ENCODE measurements at regions not wholly inside any gene's neighbourhood (a gene's known extent, or its start where the extent isn't known, plus 50 kb on each side); places are given as distances from the start of the nearest gene placed in this dataset.

DNA sequence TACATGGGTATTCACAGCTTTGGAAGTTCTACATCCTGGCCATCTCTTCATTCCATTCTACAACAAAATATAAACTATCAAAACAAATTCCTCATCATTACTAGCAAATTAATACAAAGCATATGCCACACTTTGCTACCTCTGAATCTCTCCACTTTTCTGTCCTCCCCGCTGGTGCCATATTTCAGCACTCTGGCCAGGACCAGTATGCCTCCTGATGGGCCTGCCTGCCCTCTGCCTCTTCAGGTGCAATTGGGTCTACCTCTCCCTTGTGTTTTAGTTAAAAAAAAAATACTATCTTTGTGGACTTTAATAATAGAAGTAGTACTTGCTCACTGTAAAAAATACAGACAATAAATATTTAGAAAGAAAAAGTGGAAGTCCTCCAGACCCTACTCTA is 448.8 kb downstream of the WDR72 start:
- Mint-ChIP-seq H3K27me3 (ENCODE audit: low read depth) (peaks cover 4% of the 10 kb centered on the region), H3K27ac (no peak overlapping the region), H3K9me3 (no peaks in the 10 kb centered on the region), H3K4me3 (no peak overlapping the region), H3K4me1 (no peaks in the 10 kb centered on the region), H3K36me3 (ENCODE audit: low read depth) (no peaks in the 10 kb centered on the region)
- TF ChIP-seq, protein P1, sequence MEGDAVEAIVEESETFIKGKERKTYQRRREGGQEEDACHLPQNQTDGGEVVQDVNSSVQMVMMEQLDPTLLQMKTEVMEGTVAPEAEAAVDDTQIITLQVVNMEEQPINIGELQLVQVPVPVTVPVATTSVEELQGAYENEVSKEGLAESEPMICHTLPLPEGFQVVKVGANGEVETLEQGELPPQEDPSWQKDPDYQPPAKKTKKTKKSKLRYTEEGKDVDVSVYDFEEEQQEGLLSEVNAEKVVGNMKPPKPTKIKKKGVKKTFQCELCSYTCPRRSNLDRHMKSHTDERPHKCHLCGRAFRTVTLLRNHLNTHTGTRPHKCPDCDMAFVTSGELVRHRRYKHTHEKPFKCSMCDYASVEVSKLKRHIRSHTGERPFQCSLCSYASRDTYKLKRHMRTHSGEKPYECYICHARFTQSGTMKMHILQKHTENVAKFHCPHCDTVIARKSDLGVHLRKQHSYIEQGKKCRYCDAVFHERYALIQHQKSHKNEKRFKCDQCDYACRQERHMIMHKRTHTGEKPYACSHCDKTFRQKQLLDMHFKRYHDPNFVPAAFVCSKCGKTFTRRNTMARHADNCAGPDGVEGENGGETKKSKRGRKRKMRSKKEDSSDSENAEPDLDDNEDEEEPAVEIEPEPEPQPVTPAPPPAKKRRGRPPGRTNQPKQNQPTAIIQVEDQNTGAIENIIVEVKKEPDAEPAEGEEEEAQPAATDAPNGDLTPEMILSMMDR (IDR thresholded peaks at IDR 0.05; ENCODE audit: unreplicated experiment in 3 of 3): no peak

DNA sequence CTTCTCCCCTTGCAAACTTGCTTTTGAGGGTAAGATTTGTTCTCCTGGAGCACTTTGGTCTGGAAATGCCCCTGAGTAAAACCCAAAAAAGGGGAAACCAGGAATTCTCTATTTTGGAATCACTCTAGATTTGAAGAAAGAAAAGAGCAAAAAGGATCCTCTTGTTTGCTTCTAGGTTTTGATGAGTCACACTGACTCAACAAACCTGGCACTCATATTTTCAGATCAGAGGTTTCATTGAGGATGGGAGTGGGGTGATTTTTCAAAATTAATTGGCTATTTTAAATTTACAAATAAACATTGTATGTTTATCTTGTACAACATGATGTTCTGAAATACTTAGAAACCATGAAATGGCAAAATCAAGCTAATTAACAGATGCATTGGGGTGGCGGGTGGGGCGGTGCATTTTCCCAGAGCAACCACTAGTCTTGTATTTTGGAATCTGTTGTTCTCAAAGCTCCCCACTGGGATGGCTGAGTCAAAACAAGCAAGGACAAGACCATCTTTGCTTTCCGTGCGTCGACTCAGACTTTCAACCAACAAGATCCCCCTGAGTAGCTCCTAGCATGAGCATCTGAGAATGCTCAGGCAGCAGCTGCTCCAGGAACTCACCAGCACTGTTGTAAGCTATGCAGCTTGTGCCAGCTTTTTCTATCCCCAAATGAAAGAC is 451.4 kb downstream of the WDR72 start:
- peaks cover 4% of the 10 kb centered on the region for H3K9me3 Mint-ChIP-seq
- no peaks in the 10 kb centered on the region for H3K4me1 Mint-ChIP-seq
- H3K4me3 Mint-ChIP-seq: no peak overlapping the region
- TF ChIP-seq, protein P1 (IDR thresholded peaks at IDR 0.05; ENCODE audit: unreplicated experiment in 3 of 3): no peak
- H3K27me3 Mint-ChIP-seq (ENCODE audit: low read depth): peaks cover 4% of the 10 kb centered on the region
- no peak overlapping the region for H3K27ac Mint-ChIP-seq
- H3K36me3 Mint-ChIP-seq (ENCODE audit: low read depth): no peaks in the 10 kb centered on the region

DNA sequence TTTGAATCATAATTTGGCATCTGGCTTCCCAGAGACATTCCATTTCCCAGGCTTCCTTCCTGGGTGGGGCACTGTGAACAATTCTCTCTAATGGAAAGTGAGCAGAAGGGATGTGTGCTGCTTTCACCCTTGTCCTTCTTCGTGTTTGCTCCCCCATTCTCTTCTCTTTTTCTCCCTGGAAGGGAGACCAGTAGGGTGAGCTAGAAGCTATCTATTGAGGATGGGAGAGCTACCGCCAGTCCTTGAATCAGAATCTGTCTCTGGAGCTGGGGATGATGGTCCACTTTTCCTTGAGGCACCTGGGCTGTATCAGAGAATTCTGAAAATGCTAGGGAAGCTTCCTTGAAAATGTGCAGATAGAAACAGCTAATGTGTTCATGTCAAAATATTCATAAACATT is 453.9 kb downstream of the WDR72 start:
- Mint-ChIP-seq H3K9me3 (peaks cover 4% of the 10 kb centered on the region), H3K27ac (no peak overlapping the region), H3K27me3 (ENCODE audit: low read depth) (peaks cover 4% of the 10 kb centered on the region), H3K4me3 (no peak overlapping the region), H3K4me1 (no peaks in the 10 kb centered on the region), H3K36me3 (ENCODE audit: low read depth) (no peaks in the 10 kb centered on the region)
- TF ChIP-seq, protein P1 (IDR thresholded peaks at IDR 0.05; ENCODE audit: unreplicated experiment in 3 of 3): no peak

DNA sequence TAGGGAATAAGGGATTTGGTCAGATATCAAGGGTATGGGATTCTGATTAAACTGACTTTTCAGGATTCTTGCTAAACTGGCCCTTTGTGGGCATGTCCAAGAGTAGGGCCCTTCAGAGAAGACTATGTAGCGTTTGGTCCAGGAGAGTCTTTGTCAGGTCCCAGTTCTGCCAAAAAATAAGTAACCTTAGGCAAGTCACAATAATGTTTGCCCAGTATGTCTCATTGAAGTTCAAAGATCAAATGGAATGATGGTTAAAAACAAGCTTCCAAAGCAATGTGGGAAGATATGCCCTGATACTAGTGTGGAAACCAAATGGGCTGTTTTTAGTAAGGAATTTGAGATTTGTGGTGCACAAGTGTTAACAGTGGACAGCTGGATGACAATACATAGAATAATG is 454.4 kb downstream of the WDR72 start:
- TF ChIP-seq, protein P1 (IDR thresholded peaks at IDR 0.05; ENCODE audit: unreplicated experiment in 3 of 3): no peak
- no peaks in the 10 kb centered on the region for H3K4me1 Mint-ChIP-seq
- H3K27ac Mint-ChIP-seq: no peak overlapping the region
- H3K36me3 Mint-ChIP-seq (ENCODE audit: low read depth): no peaks in the 10 kb centered on the region
- H3K4me3 Mint-ChIP-seq: no peak overlapping the region
- H3K27me3 Mint-ChIP-seq (ENCODE audit: low read depth): peaks cover 3% of the 10 kb centered on the region
- peaks cover 4% of the 10 kb centered on the region for H3K9me3 Mint-ChIP-seq

DNA sequence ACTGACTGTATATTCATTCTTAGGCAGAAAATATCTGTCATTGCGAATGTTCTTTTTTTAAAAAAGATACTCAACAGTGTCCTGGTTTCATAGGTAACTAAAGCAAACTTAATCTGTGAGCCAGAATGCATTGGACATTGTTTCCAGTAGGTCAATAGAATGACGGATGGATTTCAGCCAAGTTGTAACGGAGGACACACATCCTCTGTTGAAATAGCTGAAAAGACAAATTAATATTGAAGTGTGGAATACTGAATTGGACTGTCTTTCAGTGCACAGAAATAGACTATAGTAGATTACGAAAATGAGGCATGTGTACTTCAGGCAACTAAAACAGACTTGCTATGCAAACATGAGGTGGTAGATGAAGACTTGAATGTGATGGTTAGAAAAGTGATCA is 461.6 kb downstream of the WDR72 start:
- TF ChIP-seq, protein P1 (IDR thresholded peaks at IDR 0.05; ENCODE audit: unreplicated experiment in 3 of 3): no peak
- Mint-ChIP-seq H3K4me1 (no peaks in the 10 kb centered on the region), H3K27ac (no peak overlapping the region), H3K4me3 (no peak overlapping the region), H3K9me3 (no peaks in the 10 kb centered on the region), H3K36me3 (ENCODE audit: low read depth) (no peaks in the 10 kb centered on the region), H3K27me3 (ENCODE audit: low read depth) (peaks cover 1% of the 10 kb centered on the region)

DNA sequence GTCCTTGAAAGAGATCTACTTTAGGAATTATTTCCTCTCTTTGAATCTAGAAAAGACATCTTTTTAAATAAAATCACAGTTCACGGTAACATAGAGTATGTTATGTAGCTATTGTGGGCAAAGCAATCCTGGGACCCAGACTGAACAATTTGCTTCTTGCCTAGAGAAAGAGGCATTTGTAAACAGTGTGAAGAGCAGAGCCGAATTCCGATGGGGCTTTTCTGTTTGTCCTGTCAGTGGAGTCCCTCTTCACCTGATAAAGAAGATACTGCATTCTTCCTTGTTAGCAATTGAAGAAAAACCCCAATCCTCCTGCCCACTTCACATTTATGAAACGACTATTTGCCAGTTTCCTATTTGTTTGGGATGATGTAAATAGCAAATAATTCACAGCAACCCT is 462.9 kb downstream of the WDR72 start:
- H3K27me3 Mint-ChIP-seq (ENCODE audit: low read depth): no peaks in the 10 kb centered on the region
- no peaks in the 10 kb centered on the region for H3K9me3 Mint-ChIP-seq
- no peak overlapping the region for H3K4me3 Mint-ChIP-seq
- TF ChIP-seq, protein P1 (IDR thresholded peaks at IDR 0.05; ENCODE audit: unreplicated experiment in 3 of 3): no peak
- H3K4me1 Mint-ChIP-seq: no peaks in the 10 kb centered on the region
- H3K36me3 Mint-ChIP-seq (ENCODE audit: low read depth): no peaks in the 10 kb centered on the region
- H3K27ac Mint-ChIP-seq: no peak overlapping the region

All from nephron (organoid).